HFFc6 (cell line): ENCODE measurements at regions not wholly inside any gene's neighbourhood (a gene's known extent, or its start where the extent isn't known, plus 50 kb on each side); places are given as distances from the start of the nearest gene placed in this dataset.

Experiments used
- DNase-seq: peaks from one replicate; pipeline ENCODE4 v3.0.0-alpha.2; 2018
- H3K27ac Mint-ChIP-seq: 2 replicates; pipeline ENCODE4 v1.8.0; 2020; ENCODE audit warnings: mild to moderate bottlenecking, mixed read lengths
- H3K27me3 Mint-ChIP-seq: 2 replicates; pipeline ENCODE4 v1.8.0; 2021; ENCODE audit warnings: mild to moderate bottlenecking, moderate library complexity, mixed read lengths; ENCODE audit not compliant: insufficient read depth
- H3K36me3 Mint-ChIP-seq: 2 replicates; pipeline ENCODE4 v1.8.0; 2021; ENCODE audit warnings: low read depth, mixed read lengths
- H3K4me1 Mint-ChIP-seq: 2 replicates; pipeline ENCODE4 v1.8.0; 2020; ENCODE audit warnings: low read depth, mixed read lengths
- H3K4me3 Mint-ChIP-seq: 2 replicates; pipeline ENCODE4 v1.8.0; 2020; ENCODE audit warnings: mild to moderate bottlenecking, moderate library complexity, mixed read lengths
- H3K9me3 Mint-ChIP-seq: 2 replicates; pipeline ENCODE4 v1.8.0; 2020; ENCODE audit warnings: mild to moderate bottlenecking, mixed read lengths
- CTCF ChIP-seq: fragments of 200-600 bp; sonication (generic); IDR thresholded peaks from 2 replicates; pipeline ENCODE4 v1.5.0; 2021; ENCODE audit warnings: antibody characterized with exemption, mild to moderate bottlenecking

GRCh38 chr14:104504172-104504735 lies 75.3 kb upstream of the C14orf180 start:
- Mint-ChIP-seq H3K9me3 (peaks cover 44% of the 10 kb centered on the region), H3K4me1 (no peaks in the 10 kb centered on the region), H3K4me3 (no peak overlapping the region), H3K36me3 (no peaks in the 10 kb centered on the region), H3K27ac (no peak overlapping the region), H3K27me3 (peaks cover 5% of the 10 kb centered on the region; the same call in 1 of the 2 replicates)
- no peak for TF ChIP-seq CTCF
- DNase-seq: no peak

- Mint-ChIP-seq H3K27me3 (peaks cover 5% of the 10 kb centered on the region; the same call in 1 of the 2 replicates), H3K27ac (no peak overlapping the region), H3K36me3 (no peaks in the 10 kb centered on the region), H3K4me1 (no peaks in the 10 kb centered on the region), H3K4me3 (no peak overlapping the region), H3K9me3 (peaks cover 44% of the 10 kb centered on the region)
- no peak for DNase-seq
- TF ChIP-seq CTCF: no peak
These were observed 74.2 kb upstream of the C14orf180 start for GRCh38 chr14:104505085-104506074.

GRCh38 chr14:104506461-104507253 lies 72.9 kb upstream of the C14orf180 start:
- Mint-ChIP-seq H3K27ac (no peak overlapping the region), H3K4me3 (no peak overlapping the region), H3K4me1 (no peaks in the 10 kb centered on the region), H3K9me3 (peaks cover 44% of the 10 kb centered on the region), H3K36me3 (no peaks in the 10 kb centered on the region), H3K27me3 (peaks cover 5% of the 10 kb centered on the region; the same call in 1 of the 2 replicates)
- DNase-seq: no peak
- no peak for TF ChIP-seq CTCF

- no peak overlapping the region for H3K4me3 Mint-ChIP-seq
- no peak for DNase-seq
- H3K27me3 Mint-ChIP-seq: peaks cover 5% of the 10 kb centered on the region; the same call in 1 of the 2 replicates
- no peaks in the 10 kb centered on the region for H3K4me1 Mint-ChIP-seq
- H3K27ac Mint-ChIP-seq: no peak overlapping the region
- no peak for TF ChIP-seq CTCF
- peaks cover 43% of the 10 kb centered on the region for H3K9me3 Mint-ChIP-seq
- no peaks in the 10 kb centered on the region for H3K36me3 Mint-ChIP-seq
These were observed 72.1 kb upstream of the C14orf180 start for GRCh38 chr14:104507443-104507842.

- H3K27me3 Mint-ChIP-seq: peaks cover 3% of the 10 kb centered on the region; the same call in 1 of the 2 replicates
- H3K4me3 Mint-ChIP-seq: no peak overlapping the region
- H3K4me1 Mint-ChIP-seq: no peaks in the 10 kb centered on the region
- DNase-seq: no peak
- no peaks in the 10 kb centered on the region; the same call in 1 of the 2 replicates for H3K36me3 Mint-ChIP-seq
- TF ChIP-seq CTCF: no peak
- no peak overlapping the region for H3K27ac Mint-ChIP-seq
- peaks cover 45% of the 10 kb centered on the region for H3K9me3 Mint-ChIP-seq
These were observed 69.9 kb upstream of the C14orf180 start for GRCh38 chr14:104509673-104510072.
